Chondrocyte (in vitro differentiated cells): ENCODE measurements at regions not wholly inside any gene's neighbourhood (a gene's known extent, or its start where the extent isn't known, plus 50 kb on each side); places are given as distances from the start of the nearest gene placed in this dataset.
"Not testable (repeated sequence)": the region's sequence is repeated elsewhere in the genome, so short reads cannot be mapped to it uniquely, and the experiment has no call there.

Experiments
- DNase-seq: peaks from one replicate; pipeline ENCODE4 v3.0.0; 2021; ENCODE audit warnings: mixed read lengths, low spot score
- H3K27ac Mint-ChIP-seq: one replicate; pipeline ENCODE4 v1.8.0; 2021; ENCODE audit warnings: mild to moderate bottlenecking, moderate library complexity, mixed read lengths; ENCODE audit not compliant: unreplicated experiment
- H3K27me3 Mint-ChIP-seq: 2 replicates; pipeline ENCODE4 v1.8.0; 2021; ENCODE audit warnings: low read depth, mixed read lengths
- H3K36me3 Mint-ChIP-seq: 2 replicates; pipeline ENCODE4 v1.8.0; 2021; ENCODE audit warnings: low read depth, mixed read lengths
- H3K4me1 Mint-ChIP-seq: 2 replicates; pipeline ENCODE4 v1.8.0; 2021; ENCODE audit warnings: low read depth, mild to moderate bottlenecking, mixed read lengths
- H3K4me3 Mint-ChIP-seq: one replicate; pipeline ENCODE4 v1.8.0; 2021; ENCODE audit warnings: mild to moderate bottlenecking, moderate library complexity, mixed read lengths; ENCODE audit not compliant: unreplicated experiment
- H3K9me3 Mint-ChIP-seq: 2 replicates; pipeline ENCODE4 v1.8.0; 2021; ENCODE audit warnings: low read depth, mixed read lengths
- TF ChIP-seq, protein P1 (sequence below): fragments of 200-600 bp; sonication (generic); IDR thresholded peaks from 2 replicates; pipeline ENCODE4 v1.5.0; 2021; ENCODE audit warnings: antibody characterized with exemption, mild to moderate bottlenecking, moderate library complexity

DNA sequence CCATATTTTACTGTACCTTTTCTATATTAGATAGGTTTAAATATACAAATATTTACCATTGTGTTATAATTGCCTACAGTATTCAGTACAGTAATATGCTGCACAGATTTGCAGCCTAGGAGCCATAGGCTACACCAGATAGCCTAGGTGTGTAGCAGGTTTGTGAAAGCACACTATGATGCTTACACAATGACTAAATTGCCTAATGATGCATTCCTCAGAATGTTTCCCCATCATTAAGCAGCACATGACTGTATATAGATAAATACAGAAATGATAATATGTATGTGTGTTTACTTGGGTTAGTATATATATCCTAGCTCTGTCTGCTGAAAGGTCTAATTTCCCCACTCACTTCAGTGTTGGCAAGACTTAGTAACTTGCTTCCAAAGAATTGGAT lies 65.8 kb downstream of the MYL3 start:
- Mint-ChIP-seq H3K4me1 (no peaks in the 10 kb centered on the region), H3K36me3 (peaks cover 3% of the 10 kb centered on the region), H3K27ac (no peak overlapping the region), H3K4me3 (no peak overlapping the region), H3K9me3 (peaks cover 22% of the 10 kb centered on the region), H3K27me3 (peaks cover 45% of the 10 kb centered on the region)
- no peak for DNase-seq
- TF ChIP-seq, protein P1, sequence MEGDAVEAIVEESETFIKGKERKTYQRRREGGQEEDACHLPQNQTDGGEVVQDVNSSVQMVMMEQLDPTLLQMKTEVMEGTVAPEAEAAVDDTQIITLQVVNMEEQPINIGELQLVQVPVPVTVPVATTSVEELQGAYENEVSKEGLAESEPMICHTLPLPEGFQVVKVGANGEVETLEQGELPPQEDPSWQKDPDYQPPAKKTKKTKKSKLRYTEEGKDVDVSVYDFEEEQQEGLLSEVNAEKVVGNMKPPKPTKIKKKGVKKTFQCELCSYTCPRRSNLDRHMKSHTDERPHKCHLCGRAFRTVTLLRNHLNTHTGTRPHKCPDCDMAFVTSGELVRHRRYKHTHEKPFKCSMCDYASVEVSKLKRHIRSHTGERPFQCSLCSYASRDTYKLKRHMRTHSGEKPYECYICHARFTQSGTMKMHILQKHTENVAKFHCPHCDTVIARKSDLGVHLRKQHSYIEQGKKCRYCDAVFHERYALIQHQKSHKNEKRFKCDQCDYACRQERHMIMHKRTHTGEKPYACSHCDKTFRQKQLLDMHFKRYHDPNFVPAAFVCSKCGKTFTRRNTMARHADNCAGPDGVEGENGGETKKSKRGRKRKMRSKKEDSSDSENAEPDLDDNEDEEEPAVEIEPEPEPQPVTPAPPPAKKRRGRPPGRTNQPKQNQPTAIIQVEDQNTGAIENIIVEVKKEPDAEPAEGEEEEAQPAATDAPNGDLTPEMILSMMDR = no peak

DNA sequence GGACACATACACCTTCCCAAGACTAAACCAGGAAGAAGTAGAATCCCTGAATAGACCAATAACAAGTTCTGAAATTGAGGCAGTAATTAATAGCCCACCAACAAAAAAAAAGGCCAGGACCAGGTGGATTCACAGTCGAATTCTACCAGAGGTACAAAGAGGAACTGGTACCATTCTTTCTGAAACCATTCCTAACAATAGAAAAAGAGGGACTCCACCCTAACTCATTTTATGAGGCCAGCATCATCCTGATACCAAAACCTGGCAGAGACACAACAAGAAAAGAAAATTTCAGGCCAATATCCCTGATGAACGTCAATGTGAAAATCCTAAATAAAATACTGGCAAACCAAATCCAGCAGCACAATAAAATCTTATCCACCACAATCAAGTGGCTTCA lies 69.9 kb downstream of the MYL3 start:
- peaks cover 55% of the 10 kb centered on the region for H3K27me3 Mint-ChIP-seq
- not testable (repeated sequence) for H3K4me3 Mint-ChIP-seq, DNase-seq

DNA sequence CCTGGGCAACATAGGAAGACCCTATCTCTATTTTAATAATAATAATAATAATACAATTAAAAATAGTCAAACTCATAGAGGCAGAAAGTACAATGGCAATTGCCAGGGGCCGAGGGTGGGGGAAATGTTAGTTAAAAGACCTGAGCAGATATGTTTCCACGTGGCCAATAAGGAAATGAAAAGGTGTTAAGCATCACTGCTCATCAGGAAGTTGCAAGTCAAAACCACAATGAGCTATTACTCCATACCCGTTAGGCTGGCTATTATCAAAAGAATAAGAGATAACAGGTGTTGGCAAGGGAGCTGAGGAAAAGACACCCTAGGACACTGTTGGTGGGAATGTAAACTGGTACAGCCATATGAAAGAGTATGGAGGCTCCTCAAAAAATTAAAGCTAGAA lies 60.4 kb upstream of the PRSS50 start:
- Mint-ChIP-seq H3K9me3 (peaks cover 19% of the 10 kb centered on the region), H3K4me1 (no peaks in the 10 kb centered on the region), H3K4me3 (no peak overlapping the region), H3K27me3 (peaks cover 7% of the 10 kb centered on the region), H3K36me3 (peaks cover 3% of the 10 kb centered on the region), H3K27ac (no peak overlapping the region)
- TF ChIP-seq, protein P1 = no peak
- no peak for DNase-seq

More for the DNA sequence above, 69.9 kb downstream of the MYL3 start:
- not testable (repeated sequence) for H3K36me3 Mint-ChIP-seq, H3K4me1 Mint-ChIP-seq, H3K27ac Mint-ChIP-seq
- peaks cover 23% of the 10 kb centered on the region for H3K9me3 Mint-ChIP-seq

GRCh38 chr3:46772498-46772897 lies 54.8 kb upstream of the PRSS50 start:
- H3K27ac Mint-ChIP-seq, H3K4me1 Mint-ChIP-seq, DNase-seq, H3K36me3 Mint-ChIP-seq, H3K27me3 Mint-ChIP-seq, H3K4me3 Mint-ChIP-seq: not testable (repeated sequence)
- peaks cover 43% of the 10 kb centered on the region for H3K9me3 Mint-ChIP-seq

DNA sequence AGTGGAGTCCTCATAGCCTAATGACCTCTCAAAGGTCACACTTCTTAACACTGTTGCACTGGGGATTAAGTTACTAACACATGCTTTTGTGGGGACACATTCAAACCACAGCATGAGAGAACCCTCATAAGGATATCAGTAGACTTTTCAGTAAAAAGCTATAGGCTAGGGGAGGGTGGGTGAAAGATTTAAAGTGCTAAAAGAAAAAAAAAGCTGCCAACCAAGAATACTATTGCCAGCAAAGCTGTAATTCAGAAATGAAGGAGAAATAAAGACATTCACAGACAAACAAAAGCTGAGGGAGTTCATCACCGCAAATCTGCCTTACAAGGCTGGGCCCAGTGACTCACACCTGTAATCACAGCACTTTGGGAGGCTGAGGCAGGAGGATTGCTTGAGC lies 50.4 kb upstream of the PRSS50 start:
- no peak overlapping the region for H3K27ac Mint-ChIP-seq
- DNase-seq = no peak
- H3K9me3 Mint-ChIP-seq = peaks cover 59% of the 10 kb centered on the region
- no peaks in the 10 kb centered on the region for H3K4me1 Mint-ChIP-seq
- no peak overlapping the region for H3K4me3 Mint-ChIP-seq
- peaks cover 2% of the 10 kb centered on the region for H3K27me3 Mint-ChIP-seq
- TF ChIP-seq, protein P1 = no peak
- H3K36me3 Mint-ChIP-seq = peaks cover 5% of the 10 kb centered on the region
